Activated CD4-positive, alpha-beta T cell treated with anti-CD3 and anti-CD28 coated beads, Interleukin-2, amount 50 U/mL, for 24 hours (primary cell): ENCODE measurements at regions not wholly inside any gene's neighbourhood (a gene's known extent, or its start where the extent isn't known, plus 50 kb on each side); places are given as distances from the start of the nearest gene placed in this dataset.
"Not testable (repeated sequence)": the region's sequence is repeated elsewhere in the genome, so short reads cannot be mapped to it uniquely, and the experiment has no call there.

Source experiments
- DNase-seq, 2 donors: peaks; one replicate each; pipeline ENCODE4 v3.0.0-alpha.2; 2020; ENCODE audit warnings: low read depth in 1 of 2, low spot score in 1 of 2

- DNase-seq: no peak
Measured at GRCh38 chr5:135279328-135279727, 119.7 kb downstream of the MACROH2A1 start.

- no peak for DNase-seq
Measured at GRCh38 chr5:135276151-135276550, 122.9 kb downstream of the MACROH2A1 start.

GRCh38 chr5:135273212-135273611, 125.8 kb downstream of the MACROH2A1 start:
- DNase-seq: no peak

- no peak for DNase-seq
Measured at GRCh38 chr5:135272311-135272805, 126.7 kb downstream of the MACROH2A1 start.

- no peak for DNase-seq
Measured at GRCh38 chr5:135271533-135272310, 127.3 kb downstream of the MACROH2A1 start.

- DNase-seq: no peak
Measured at GRCh38 chr5:135269931-135270421, 129.1 kb downstream of the MACROH2A1 start.

GRCh38 chr5:135269199-135269598, 129.8 kb downstream of the MACROH2A1 start:
- DNase-seq: no peak

GRCh38 chr5:135266975-135267374, 132.1 kb downstream of the MACROH2A1 start:
- DNase-seq: no peak

GRCh38 chr5:135266303-135266635, 132.8 kb downstream of the MACROH2A1 start:
- no peak for DNase-seq

GRCh38 chr5:135265497-135266302, 133.3 kb downstream of the MACROH2A1 start:
- no peak for DNase-seq

GRCh38 chr5:135264451-135265440, 134.3 kb downstream of the MACROH2A1 start:
- DNase-seq: no peak

GRCh38 chr5:135263022-135263668, 135.9 kb downstream of the MACROH2A1 start:
- no peak for DNase-seq

GRCh38 chr5:135262364-135262763, 136.7 kb downstream of the MACROH2A1 start:
- DNase-seq: no peak

GRCh38 chr5:135260108-135260507, 138.9 kb downstream of the MACROH2A1 start:
- DNase-seq: not testable (repeated sequence)

GRCh38 chr5:135255461-135256178, 143.4 kb downstream of the MACROH2A1 start:
- no peak for DNase-seq

GRCh38 chr5:135254183-135254582, 144.8 kb downstream of the MACROH2A1 start:
- no peak for DNase-seq

GRCh38 chr5:135253601-135254178, 145.3 kb downstream of the MACROH2A1 start:
- no peak for DNase-seq

GRCh38 chr5:135251093-135251492, 147.9 kb downstream of the MACROH2A1 start:
- DNase-seq: no peak

GRCh38 chr5:135250671-135251070, 148.4 kb downstream of the MACROH2A1 start:
- no peak for DNase-seq
